WTC11 (cell line): ENCODE measurements at regions not wholly inside any gene's neighbourhood (a gene's known extent, or its start where the extent isn't known, plus 50 kb on each side); places are given as distances from the start of the nearest gene placed in this dataset.

Source experiments
- ATAC-seq: fragments of 200-7000 bp; cut with Tn5 transposase; 2 replicates; pipeline ENCODE4 v1.10.0; 2021; ENCODE audit warnings: mild to moderate bottlenecking, moderate library complexity
- CTCF ChIA-PET: fragments of 300-600 bp; sonication (Branson Sonifier 250); formaldehyde crosslinking; loops from one replicate; lab custom pipeline; 2021; ENCODE audit warnings: antibody characterized with exemption; lab: Charles Lee
- POLR2A ChIA-PET: fragments of 350-600 bp; sonication (Branson Sonifier 250); formaldehyde crosslinking; loops from one replicate; lab custom pipeline; 2021; ENCODE audit warnings: antibody characterized with exemption; lab: Charles Lee
- DNase-seq: peaks from one replicate; pipeline ENCODE4 v3.0.0; 2021; ENCODE audit warnings: low spot score
- H3K27ac Mint-ChIP-seq: 2 replicates; pipeline ENCODE4 v1.8.0; 2021; ENCODE audit warnings: mixed read lengths
- H3K27me3 Mint-ChIP-seq: 2 replicates; pipeline ENCODE4 v1.8.0; 2021; ENCODE audit warnings: low read depth, mild to moderate bottlenecking, moderate library complexity, mixed read lengths
- H3K36me3 Mint-ChIP-seq: 2 replicates; pipeline ENCODE4 v1.8.0; 2021; ENCODE audit warnings: mixed read lengths
- H3K4me1 Mint-ChIP-seq: 2 replicates; pipeline ENCODE4 v1.8.0; 2022; ENCODE audit warnings: mixed read lengths
- H3K4me3 Mint-ChIP-seq: 2 replicates; pipeline ENCODE4 v1.8.0; 2021; ENCODE audit warnings: mild to moderate bottlenecking, moderate library complexity, mixed read lengths
- H3K9me3 Mint-ChIP-seq: 2 replicates; pipeline ENCODE4 v1.8.0; 2021; ENCODE audit warnings: mixed read lengths
- AR ChIP-seq: fragments of 250-450 bp; sonication (Bioruptor Pico); IDR thresholded peaks from 2 replicates; pipeline ENCODE4 v1.9.0; 2021; ENCODE audit warnings: mild to moderate bottlenecking
- ARID4B ChIP-seq: sonication (generic); formaldehyde crosslinking; IDR thresholded peaks from 2 replicates; pipeline ENCODE4 v1.8.0; 2023; ENCODE audit warnings: missing genetic modification reagents, mild to moderate bottlenecking, borderline replicate concordance
- E2F5 ChIP-seq: sonication (generic); formaldehyde crosslinking; IDR thresholded peaks from 2 replicates; pipeline ENCODE4 v1.8.1; 2022; ENCODE audit warnings: mild to moderate bottlenecking, moderate library complexity, missing genetic modification reagents
- ERG ChIP-seq: fragments of 250-450 bp; sonication (Bioruptor Pico); IDR thresholded peaks from 2 replicates; pipeline ENCODE4 v1.8.0; 2021; ENCODE audit warnings: mild to moderate bottlenecking
- GABPB1 ChIP-seq: sonication (generic); formaldehyde crosslinking; IDR thresholded peaks from 2 replicates; pipeline ENCODE4 v1.8.1; 2023; ENCODE audit warnings: mild to moderate bottlenecking, missing genetic modification reagents
- NR1H2 ChIP-seq: sonication (generic); formaldehyde crosslinking; IDR thresholded peaks from 2 replicates; pipeline ENCODE4 v1.9.0; 2021; ENCODE audit warnings: mild to moderate bottlenecking, moderate library complexity, missing genetic modification reagents
- OVOL2 ChIP-seq: fragments of 250-450 bp; sonication (Bioruptor Pico); IDR thresholded peaks from 2 replicates; pipeline ENCODE4 v1.9.0; 2021; ENCODE audit warnings: mild to moderate bottlenecking, borderline replicate concordance
- TEAD1 ChIP-seq: sonication (generic); formaldehyde crosslinking; IDR thresholded peaks from 2 replicates; pipeline ENCODE4 v1.8.0; 2022; ENCODE audit warnings: mild to moderate bottlenecking, missing genetic modification reagents
- TP53 ChIP-seq: sonication (generic); formaldehyde crosslinking; IDR thresholded peaks from 2 replicates; pipeline ENCODE4 v1.8.1; 2023; ENCODE audit warnings: mild to moderate bottlenecking, missing genetic modification reagents
- ZBTB21 ChIP-seq: sonication (generic); formaldehyde crosslinking; IDR thresholded peaks from 2 replicates; pipeline ENCODE4 v1.8.1; 2023; ENCODE audit warnings: mild to moderate bottlenecking, missing genetic modification reagents, borderline replicate concordance
- ZBTB43 ChIP-seq: sonication (generic); formaldehyde crosslinking; IDR thresholded peaks from 2 replicates; pipeline ENCODE4 v1.8.1; 2023; ENCODE audit warnings: mild to moderate bottlenecking, missing genetic modification reagents
- ZNF219 ChIP-seq: sonication (generic); formaldehyde crosslinking; IDR thresholded peaks from 2 replicates; pipeline ENCODE4 v1.8.0; 2023; ENCODE audit warnings: missing genetic modification reagents, mild to moderate bottlenecking, borderline replicate concordance
- ZNF263 ChIP-seq: sonication (generic); formaldehyde crosslinking; IDR thresholded peaks from 2 replicates; pipeline ENCODE4 v1.8.1; 2022; ENCODE audit warnings: low read depth, mild to moderate bottlenecking, moderate library complexity, missing genetic modification reagents
- ZNF671 ChIP-seq: fragments of 250-450 bp; sonication (Bioruptor Pico); IDR thresholded peaks from 2 replicates; pipeline ENCODE4 v1.8.0; 2021; ENCODE audit warnings: mild to moderate bottlenecking

- CTCF ChIA-PET: no interaction called here
Observed at GRCh38 chr2:180829261-180829660, 151.1 kb upstream of the UBE2E3 start.

More at GRCh38 chr2:180829261-180829660, 151.1 kb upstream of the UBE2E3 start:
- DNase-seq: no peak
- ATAC-seq: no peak
- Mint-ChIP-seq H3K36me3 (0 out of 2 replicates have a peak, but pooled peaks cover 2% of the 10 kb centered on the region), H3K4me1 (no peaks in the 10 kb centered on the region), H3K27ac (no peak overlapping the region), H3K27me3 (no peaks in the 10 kb centered on the region), H3K4me3 (no peak overlapping the region), H3K9me3 (peaks cover 13% of the 10 kb centered on the region)
- TF ChIP-seq AR (CRISPR knock-in tag) (no peak), ERG (CRISPR knock-in tag) (no peak), ZNF671 (CRISPR knock-in tag) (no peak), ZNF263 (no peak), TEAD1 (CRISPR knock-in tag) (no peak), E2F5 (CRISPR knock-in tag) (no peak), TP53 (CRISPR knock-in tag) (no peak), ZNF219 (CRISPR knock-in tag) (no peak), NR1H2 (no peak), ARID4B (CRISPR knock-in tag) (no peak), OVOL2 (CRISPR knock-in tag) (no peak), GABPB1 (CRISPR knock-in tag) (no peak), ZBTB21 (CRISPR knock-in tag) (no peak), ZBTB43 (CRISPR knock-in tag) (no peak)
- POLR2A ChIA-PET: no interaction called here
